SU-DHL-6 (cell line): ENCODE measurements at regions not wholly inside any gene's neighbourhood (a gene's known extent, or its start where the extent isn't known, plus 50 kb on each side); places are given as distances from the start of the nearest gene placed in this dataset.

Experiments used
- CTCF ChIP-seq: fragments of 200-600 bp; sonication (generic); IDR thresholded peaks from one replicate; pipeline ENCODE4 v1.5.1; 2017; ENCODE audit warnings: antibody characterized with exemption, mild to moderate bottlenecking, low read length, moderate library complexity; ENCODE audit not compliant: insufficient read depth, poor library complexity, severe bottlenecking
- EZH2phosphoT487 ChIP-seq: fragments of 200-600 bp; sonication (generic), shearing (Covaris generic); conservative IDR thresholded peaks from 2 replicates; pipeline ENCODE4 v1.6.1; 2018; ENCODE audit warnings: mild to moderate bottlenecking, antibody characterized with exemption, low read length, moderate library complexity, mixed read lengths

- TF ChIP-seq CTCF (no peak), EZH2phosphoT487 (no peak)
These were observed 127.3 kb downstream of the BANF2 start for GRCh38 chr20:17827079-17827478.
